HG02623 (cell line): ENCODE measurements at regions not wholly inside any gene's neighbourhood (a gene's known extent, or its start where the extent isn't known, plus 50 kb on each side); places are given as distances from the start of the nearest gene placed in this dataset.
"Not testable (repeated sequence)": the region's sequence is repeated elsewhere in the genome, so short reads cannot be mapped to it uniquely, and the experiment has no call there.

ENCODE experiments used
- ATAC-seq: cut with Tn5 transposase; IDR thresholded peaks from one replicate; pipeline ENCODE4 v1.9.1; 2021; ENCODE audit warnings: moderate library complexity; ENCODE audit not compliant: unreplicated experiment

- not testable (repeated sequence) for ATAC-seq
These were observed 162.9 kb upstream of the PRKX start for GRCh38 chrX:3876393-3876792.

- ATAC-seq = not testable (repeated sequence)
These were observed 162.2 kb upstream of the PRKX start for GRCh38 chrX:3875638-3876037.

GRCh38 chrX:3872226-3872879 is 158.9 kb upstream of the PRKX start:
- ATAC-seq = not testable (repeated sequence)

- ATAC-seq = not testable (repeated sequence)
These were observed 153.8 kb upstream of the PRKX start for GRCh38 chrX:3867067-3867831.

- ATAC-seq = not testable (repeated sequence)
These were observed 144.9 kb upstream of the PRKX start for GRCh38 chrX:3858332-3858731.

- peak; percentile 93 for ATAC-seq
These were observed 130.2 kb upstream of the PRKX start for GRCh38 chrX:3843522-3844145.

GRCh38 chrX:3842822-3843521 is 129.5 kb upstream of the PRKX start:
- ATAC-seq = peak; percentile 41

GRCh38 chrX:3838754-3839153 is 125.3 kb upstream of the PRKX start:
- not testable (repeated sequence) for ATAC-seq

- not testable (repeated sequence) for ATAC-seq
These were observed 124.7 kb upstream of the PRKX start for GRCh38 chrX:3837958-3838643.

GRCh38 chrX:3837211-3837610 is 123.8 kb upstream of the PRKX start:
- not testable (repeated sequence) for ATAC-seq

- not testable (repeated sequence) for ATAC-seq
These were observed 120.5 kb upstream of the PRKX start for GRCh38 chrX:3833761-3834542.

- ATAC-seq = not testable (repeated sequence)
These were observed 116.6 kb upstream of the PRKX start for GRCh38 chrX:3830020-3830419.

GRCh38 chrX:3829041-3829531 is 115.6 kb upstream of the PRKX start:
- ATAC-seq = not testable (repeated sequence)

GRCh38 chrX:3828378-3829040 is 115.1 kb upstream of the PRKX start:
- ATAC-seq = not testable (repeated sequence)

GRCh38 chrX:3824008-3824407 is 110.6 kb upstream of the PRKX start:
- not testable (repeated sequence) for ATAC-seq

GRCh38 chrX:3820167-3820566 is 106.7 kb upstream of the PRKX start:
- ATAC-seq = no peak

- not testable (repeated sequence) for ATAC-seq
These were observed 104.0 kb upstream of the PRKX start for GRCh38 chrX:3817480-3817879.

- no peak for ATAC-seq
These were observed 102.6 kb upstream of the PRKX start for GRCh38 chrX:3815896-3816664.
